ENCODE measurements at regions not wholly inside any gene's neighbourhood (a gene's known extent, or its start where the extent isn't known, plus 50 kb on each side); places are given as distances from the start of the nearest gene placed in this dataset.

DNA sequence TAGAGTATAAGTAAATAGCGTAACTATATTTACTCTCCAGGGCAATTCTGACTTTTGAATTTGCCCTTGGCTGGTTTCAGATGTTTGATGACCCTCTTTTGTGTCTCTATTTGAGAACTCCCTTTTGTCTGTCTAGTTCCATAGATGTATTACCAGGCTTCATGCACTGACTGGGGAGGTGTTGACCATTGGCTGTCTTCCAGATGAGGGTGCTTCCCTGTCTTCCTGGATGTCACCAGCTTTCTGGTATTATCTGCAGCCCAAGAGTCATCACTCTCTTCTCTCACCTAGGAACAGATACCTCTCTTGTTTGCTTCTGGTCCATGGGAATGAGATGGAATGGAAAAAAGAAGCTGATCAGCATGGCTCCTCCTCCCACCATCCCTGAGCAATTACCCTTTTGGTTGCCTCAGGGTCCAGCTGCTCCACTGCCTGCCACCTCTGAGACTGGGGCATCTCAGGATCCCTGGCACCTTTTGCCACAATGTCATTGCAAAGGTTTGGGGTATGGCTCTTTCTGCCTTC lies 58.7 kb upstream of the TMED7 start:
- ChIA-PET POLR2A (ENCODE audit: low non-redundant PET) (no interaction called here), CTCF (no interaction called here)
- BruUV-seq (replicated peaks) = no TSS peak
- DNase-seq (ENCODE audit: low spot score) = no peak
- TF ChIP-seq, protein P1, sequence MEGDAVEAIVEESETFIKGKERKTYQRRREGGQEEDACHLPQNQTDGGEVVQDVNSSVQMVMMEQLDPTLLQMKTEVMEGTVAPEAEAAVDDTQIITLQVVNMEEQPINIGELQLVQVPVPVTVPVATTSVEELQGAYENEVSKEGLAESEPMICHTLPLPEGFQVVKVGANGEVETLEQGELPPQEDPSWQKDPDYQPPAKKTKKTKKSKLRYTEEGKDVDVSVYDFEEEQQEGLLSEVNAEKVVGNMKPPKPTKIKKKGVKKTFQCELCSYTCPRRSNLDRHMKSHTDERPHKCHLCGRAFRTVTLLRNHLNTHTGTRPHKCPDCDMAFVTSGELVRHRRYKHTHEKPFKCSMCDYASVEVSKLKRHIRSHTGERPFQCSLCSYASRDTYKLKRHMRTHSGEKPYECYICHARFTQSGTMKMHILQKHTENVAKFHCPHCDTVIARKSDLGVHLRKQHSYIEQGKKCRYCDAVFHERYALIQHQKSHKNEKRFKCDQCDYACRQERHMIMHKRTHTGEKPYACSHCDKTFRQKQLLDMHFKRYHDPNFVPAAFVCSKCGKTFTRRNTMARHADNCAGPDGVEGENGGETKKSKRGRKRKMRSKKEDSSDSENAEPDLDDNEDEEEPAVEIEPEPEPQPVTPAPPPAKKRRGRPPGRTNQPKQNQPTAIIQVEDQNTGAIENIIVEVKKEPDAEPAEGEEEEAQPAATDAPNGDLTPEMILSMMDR (conservative IDR thresholded peaks at IDR 0.05; ENCODE audit: low read depth, low read length) = no peak
- no peak for TF ChIP-seq EZH2 (IDR thresholded peaks at IDR 0.05; ENCODE audit: borderline replicate concordance, low read depth, low read length, poor library complexity, severe bottlenecking)
- H3K36me3 ChIP-seq (ENCODE audit: insufficient read depth, low read length, poor library complexity, severe bottlenecking) = no peaks in the 10 kb centered on the region
- H3K4me1 ChIP-seq (ENCODE audit: insufficient read depth, low read length, poor library complexity, severe bottlenecking) = no peaks in the 10 kb centered on the region
- no peak overlapping the region for H3K27ac ChIP-seq (ENCODE audit: low read depth, low read length, poor library complexity, severe bottlenecking)
- peaks cover 17% of the 10 kb centered on the region for H3K27me3 ChIP-seq (replicated peaks; ENCODE audit: insufficient read depth, low read depth, low read length, poor library complexity)
- no peak overlapping the region for H3K4me3 ChIP-seq (ENCODE audit: low read depth, low read length, poor library complexity, severe bottlenecking)
- intact Hi-C loops (cut with micrococcal nuclease; ENCODE audit: unreplicated experiment) = no loop called here
- H3K9me3 ChIP-seq (ENCODE audit: low read depth, low read length, poor library complexity, severe bottlenecking) = no peaks in the 10 kb centered on the region

DNA sequence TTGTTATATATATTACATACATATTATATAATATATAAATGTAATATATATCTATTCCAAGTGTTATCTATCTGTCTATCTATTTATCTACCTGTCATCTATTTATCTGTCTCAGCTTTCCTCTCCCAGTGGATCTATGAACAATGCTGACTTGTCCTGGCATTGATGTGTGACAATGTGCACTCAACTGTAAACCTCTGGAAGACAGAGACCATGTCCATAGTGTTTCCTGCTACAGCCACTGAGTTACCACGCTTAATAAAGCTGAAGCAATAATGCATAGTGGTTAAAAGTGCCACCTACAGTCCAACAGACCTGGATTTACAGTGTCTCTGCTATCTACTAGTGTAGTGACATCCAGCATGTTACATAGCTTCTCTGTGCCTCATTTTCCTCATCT lies 57.2 kb upstream of the TMED7 start:
- Histone ChIP-seq H3K4me3 (ENCODE audit: low read depth, low read length, poor library complexity, severe bottlenecking) (no peak overlapping the region), H3K27me3 (replicated peaks; ENCODE audit: insufficient read depth, low read depth, low read length, poor library complexity) (peaks cover 17% of the 10 kb centered on the region), H3K4me1 (ENCODE audit: insufficient read depth, low read length, poor library complexity, severe bottlenecking) (no peaks in the 10 kb centered on the region), H3K9me3 (ENCODE audit: low read depth, low read length, poor library complexity, severe bottlenecking) (no peaks in the 10 kb centered on the region), H3K36me3 (ENCODE audit: insufficient read depth, low read length, poor library complexity, severe bottlenecking) (no peaks in the 10 kb centered on the region), H3K27ac (ENCODE audit: low read depth, low read length, poor library complexity, severe bottlenecking) (no peak overlapping the region)
- intact Hi-C loops (cut with micrococcal nuclease; ENCODE audit: unreplicated experiment) = no loop called here
- ChIA-PET CTCF (no interaction called here), POLR2A (ENCODE audit: low non-redundant PET) (no interaction called here)
- no TSS peak for BruUV-seq (replicated peaks)
- TF ChIP-seq EZH2 (IDR thresholded peaks at IDR 0.05; ENCODE audit: borderline replicate concordance, low read depth, low read length, poor library complexity, severe bottlenecking) = no peak
- TF ChIP-seq, protein P1 (conservative IDR thresholded peaks at IDR 0.05; ENCODE audit: low read depth, low read length) = no peak
- no peak for DNase-seq (ENCODE audit: low spot score)

All from A673 (cell line).